ENCODE measurements at regions not wholly inside any gene's neighbourhood (a gene's known extent, or its start where the extent isn't known, plus 50 kb on each side); places are given as distances from the start of the nearest gene placed in this dataset.

DNA sequence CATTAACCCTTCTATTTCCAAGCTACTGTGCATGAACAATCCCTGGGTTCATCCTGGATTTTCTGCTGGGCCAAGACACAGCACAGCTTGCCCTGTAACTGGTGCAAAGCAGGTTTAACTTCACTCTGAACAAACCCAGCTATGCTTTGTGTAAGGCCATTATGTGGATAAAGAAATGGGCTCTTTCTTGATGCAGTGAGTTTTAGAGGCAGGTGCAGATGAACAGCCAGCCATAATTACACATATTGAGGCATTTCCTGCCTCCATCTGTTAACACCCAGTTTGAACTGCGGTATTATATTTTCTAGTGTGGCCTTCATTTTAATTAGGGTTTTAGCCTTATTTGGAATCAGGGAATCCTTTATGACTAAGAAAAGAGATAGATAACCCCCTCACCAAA, 68.7 kb upstream of the ARX start:
- TF ChIP-seq, protein P1, sequence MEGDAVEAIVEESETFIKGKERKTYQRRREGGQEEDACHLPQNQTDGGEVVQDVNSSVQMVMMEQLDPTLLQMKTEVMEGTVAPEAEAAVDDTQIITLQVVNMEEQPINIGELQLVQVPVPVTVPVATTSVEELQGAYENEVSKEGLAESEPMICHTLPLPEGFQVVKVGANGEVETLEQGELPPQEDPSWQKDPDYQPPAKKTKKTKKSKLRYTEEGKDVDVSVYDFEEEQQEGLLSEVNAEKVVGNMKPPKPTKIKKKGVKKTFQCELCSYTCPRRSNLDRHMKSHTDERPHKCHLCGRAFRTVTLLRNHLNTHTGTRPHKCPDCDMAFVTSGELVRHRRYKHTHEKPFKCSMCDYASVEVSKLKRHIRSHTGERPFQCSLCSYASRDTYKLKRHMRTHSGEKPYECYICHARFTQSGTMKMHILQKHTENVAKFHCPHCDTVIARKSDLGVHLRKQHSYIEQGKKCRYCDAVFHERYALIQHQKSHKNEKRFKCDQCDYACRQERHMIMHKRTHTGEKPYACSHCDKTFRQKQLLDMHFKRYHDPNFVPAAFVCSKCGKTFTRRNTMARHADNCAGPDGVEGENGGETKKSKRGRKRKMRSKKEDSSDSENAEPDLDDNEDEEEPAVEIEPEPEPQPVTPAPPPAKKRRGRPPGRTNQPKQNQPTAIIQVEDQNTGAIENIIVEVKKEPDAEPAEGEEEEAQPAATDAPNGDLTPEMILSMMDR (IDR thresholded peaks at IDR 0.05), result no peak
- TF ChIP-seq, protein P2, sequence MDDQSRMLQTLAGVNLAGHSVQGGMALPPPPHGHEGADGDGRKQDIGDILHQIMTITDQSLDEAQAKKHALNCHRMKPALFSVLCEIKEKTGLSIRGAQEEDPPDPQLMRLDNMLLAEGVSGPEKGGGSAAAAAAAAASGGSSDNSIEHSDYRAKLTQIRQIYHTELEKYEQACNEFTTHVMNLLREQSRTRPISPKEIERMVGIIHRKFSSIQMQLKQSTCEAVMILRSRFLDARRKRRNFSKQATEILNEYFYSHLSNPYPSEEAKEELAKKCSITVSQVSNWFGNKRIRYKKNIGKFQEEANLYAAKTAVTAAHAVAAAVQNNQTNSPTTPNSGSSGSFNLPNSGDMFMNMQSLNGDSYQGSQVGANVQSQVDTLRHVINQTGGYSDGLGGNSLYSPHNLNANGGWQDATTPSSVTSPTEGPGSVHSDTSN (IDR thresholded peaks at IDR 0.05), result no peak
- TF ChIP-seq TAF1 (IDR thresholded peaks at IDR 0.05; ENCODE audit: borderline replicate concordance, low read depth, low read length) (no peak), EZH2phosphoT487 (IDR thresholded peaks at IDR 0.05; ENCODE audit: borderline replicate concordance, low read depth) (no peak), FOXM1 (IDR thresholded peaks at IDR 0.05; ENCODE audit: low read depth) (no peak)
- TF ChIP-seq, protein P3, sequence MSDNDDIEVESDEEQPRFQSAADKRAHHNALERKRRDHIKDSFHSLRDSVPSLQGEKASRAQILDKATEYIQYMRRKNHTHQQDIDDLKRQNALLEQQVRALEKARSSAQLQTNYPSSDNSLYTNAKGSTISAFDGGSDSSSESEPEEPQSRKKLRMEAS (IDR thresholded peaks at IDR 0.05; ENCODE audit: low read depth), result no peak
